PC-9 (cell line): ENCODE measurements at regions not wholly inside any gene's neighbourhood (a gene's known extent, or its start where the extent isn't known, plus 50 kb on each side); places are given as distances from the start of the nearest gene placed in this dataset.

ENCODE experiments used
- EZH2 ChIP-seq: fragments of 200-600 bp; sonication (generic); IDR thresholded peaks from 2 replicates; pipeline ENCODE4 v1.8.0; 2017; ENCODE audit warnings: antibody characterized with exemption, low read depth
- TF ChIP-seq, protein P1 (sequence below): fragments of 200-600 bp; sonication (generic); conservative IDR thresholded peaks from 2 replicates; pipeline ENCODE4 v1.6.1; 2017; ENCODE audit warnings: mixed run types, antibody characterized with exemption, mild to moderate bottlenecking, moderate library complexity

DNA sequence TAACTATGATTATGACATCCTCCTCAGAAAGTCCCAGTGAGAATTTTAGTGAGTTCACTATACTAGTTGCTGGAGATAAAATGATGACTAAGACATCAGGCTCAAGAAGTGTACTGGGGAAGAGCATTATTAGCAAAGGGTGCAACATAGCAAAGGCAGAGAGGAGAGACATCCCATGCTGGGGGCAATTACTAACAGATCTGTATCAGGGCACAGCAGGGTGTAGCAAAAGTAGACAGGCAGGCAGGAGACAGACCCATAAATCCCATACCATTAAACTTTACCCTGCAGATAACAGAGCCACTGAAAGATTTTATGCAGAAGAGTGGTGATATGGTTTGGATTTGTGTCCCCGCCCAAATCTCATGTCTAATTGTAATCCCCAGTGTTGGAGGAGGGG is 161.7 kb downstream of the SP3 start:
- TF ChIP-seq, protein P1, sequence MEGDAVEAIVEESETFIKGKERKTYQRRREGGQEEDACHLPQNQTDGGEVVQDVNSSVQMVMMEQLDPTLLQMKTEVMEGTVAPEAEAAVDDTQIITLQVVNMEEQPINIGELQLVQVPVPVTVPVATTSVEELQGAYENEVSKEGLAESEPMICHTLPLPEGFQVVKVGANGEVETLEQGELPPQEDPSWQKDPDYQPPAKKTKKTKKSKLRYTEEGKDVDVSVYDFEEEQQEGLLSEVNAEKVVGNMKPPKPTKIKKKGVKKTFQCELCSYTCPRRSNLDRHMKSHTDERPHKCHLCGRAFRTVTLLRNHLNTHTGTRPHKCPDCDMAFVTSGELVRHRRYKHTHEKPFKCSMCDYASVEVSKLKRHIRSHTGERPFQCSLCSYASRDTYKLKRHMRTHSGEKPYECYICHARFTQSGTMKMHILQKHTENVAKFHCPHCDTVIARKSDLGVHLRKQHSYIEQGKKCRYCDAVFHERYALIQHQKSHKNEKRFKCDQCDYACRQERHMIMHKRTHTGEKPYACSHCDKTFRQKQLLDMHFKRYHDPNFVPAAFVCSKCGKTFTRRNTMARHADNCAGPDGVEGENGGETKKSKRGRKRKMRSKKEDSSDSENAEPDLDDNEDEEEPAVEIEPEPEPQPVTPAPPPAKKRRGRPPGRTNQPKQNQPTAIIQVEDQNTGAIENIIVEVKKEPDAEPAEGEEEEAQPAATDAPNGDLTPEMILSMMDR = no peak
- TF ChIP-seq EZH2 = no peak
